ENCODE measurements at regions not wholly inside any gene's neighbourhood (a gene's known extent, or its start where the extent isn't known, plus 50 kb on each side); places are given as distances from the start of the nearest gene placed in this dataset.

GRCh38 chr5:173808079-173808808, 79.9 kb upstream of the CPEB4 start:
- Histone ChIP-seq H3K27ac (no peak overlapping the region), H3K9me3 (no peaks in the 10 kb centered on the region), H3K4me1 (no peaks in the 10 kb centered on the region), H3K4me3 (no peak overlapping the region), H3K27me3 (no peaks in the 10 kb centered on the region), H3K36me3 (no peaks in the 10 kb centered on the region)
- no peak for DNase-seq (ENCODE audit: low spot score)
- TF ChIP-seq, protein P1, sequence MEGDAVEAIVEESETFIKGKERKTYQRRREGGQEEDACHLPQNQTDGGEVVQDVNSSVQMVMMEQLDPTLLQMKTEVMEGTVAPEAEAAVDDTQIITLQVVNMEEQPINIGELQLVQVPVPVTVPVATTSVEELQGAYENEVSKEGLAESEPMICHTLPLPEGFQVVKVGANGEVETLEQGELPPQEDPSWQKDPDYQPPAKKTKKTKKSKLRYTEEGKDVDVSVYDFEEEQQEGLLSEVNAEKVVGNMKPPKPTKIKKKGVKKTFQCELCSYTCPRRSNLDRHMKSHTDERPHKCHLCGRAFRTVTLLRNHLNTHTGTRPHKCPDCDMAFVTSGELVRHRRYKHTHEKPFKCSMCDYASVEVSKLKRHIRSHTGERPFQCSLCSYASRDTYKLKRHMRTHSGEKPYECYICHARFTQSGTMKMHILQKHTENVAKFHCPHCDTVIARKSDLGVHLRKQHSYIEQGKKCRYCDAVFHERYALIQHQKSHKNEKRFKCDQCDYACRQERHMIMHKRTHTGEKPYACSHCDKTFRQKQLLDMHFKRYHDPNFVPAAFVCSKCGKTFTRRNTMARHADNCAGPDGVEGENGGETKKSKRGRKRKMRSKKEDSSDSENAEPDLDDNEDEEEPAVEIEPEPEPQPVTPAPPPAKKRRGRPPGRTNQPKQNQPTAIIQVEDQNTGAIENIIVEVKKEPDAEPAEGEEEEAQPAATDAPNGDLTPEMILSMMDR (IDR thresholded peaks at IDR 0.05): no peak

DNA sequence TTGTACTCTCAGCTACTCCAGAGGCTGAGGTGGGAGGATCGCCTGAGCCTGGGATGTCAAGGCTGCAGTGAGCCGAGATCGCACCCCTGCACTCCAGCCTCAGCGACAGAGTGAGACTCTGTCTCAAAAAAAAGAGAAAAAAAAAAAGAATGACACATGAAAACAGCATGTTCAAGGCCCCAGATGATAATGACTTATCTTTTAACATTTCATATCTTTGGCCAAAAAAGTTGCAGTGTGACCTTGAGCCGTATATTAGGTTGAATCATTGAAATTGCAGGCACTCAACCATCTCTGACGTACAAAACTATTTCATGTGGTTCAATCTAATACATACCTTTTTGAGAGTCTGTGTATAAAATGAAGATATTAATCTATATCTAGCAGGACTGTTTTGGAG, 79.1 kb upstream of the CPEB4 start:
- no peak for DNase-seq (ENCODE audit: low spot score)
- Histone ChIP-seq H3K4me3 (no peak overlapping the region), H3K27me3 (no peaks in the 10 kb centered on the region), H3K4me1 (no peaks in the 10 kb centered on the region), H3K27ac (no peak overlapping the region), H3K36me3 (no peaks in the 10 kb centered on the region), H3K9me3 (no peaks in the 10 kb centered on the region)
- TF ChIP-seq, protein P1 (IDR thresholded peaks at IDR 0.05): no peak

DNA sequence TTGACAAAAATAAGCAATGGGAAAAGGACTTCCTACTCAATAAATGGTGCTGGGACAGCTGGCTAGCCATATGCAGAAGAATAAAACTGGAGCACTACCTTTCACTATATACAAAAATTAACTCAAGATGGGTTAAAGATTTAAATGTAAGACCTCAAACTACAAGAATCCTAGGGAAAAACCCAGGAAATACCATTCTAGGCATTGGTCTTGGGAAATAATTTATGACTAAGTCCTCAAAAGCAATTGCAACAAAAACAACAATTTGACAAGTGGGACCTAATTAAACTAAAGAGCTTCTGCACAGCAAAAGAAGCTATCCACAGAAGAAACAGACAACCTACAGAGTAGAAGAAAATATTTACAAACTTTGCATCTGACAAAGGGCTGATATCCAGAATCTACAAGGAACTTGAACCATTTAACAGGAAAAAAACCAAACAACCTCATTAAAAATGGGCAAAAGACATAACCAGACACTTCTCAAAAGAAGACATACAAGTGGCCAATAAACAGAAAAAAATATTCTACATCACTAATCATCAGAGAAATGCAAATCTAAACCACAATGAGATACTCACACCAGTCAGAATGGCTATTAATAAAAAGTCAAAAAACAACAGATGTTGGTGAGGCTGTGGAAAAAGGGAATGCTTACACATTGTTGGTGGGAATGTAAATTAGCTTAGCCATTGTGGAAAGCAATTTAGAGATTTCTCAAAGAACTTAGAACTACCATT, 75.2 kb upstream of the CPEB4 start:
- H3K4me3 ChIP-seq: no peak overlapping the region
- H3K9me3 ChIP-seq: no peaks in the 10 kb centered on the region
- no peaks in the 10 kb centered on the region for H3K27me3 ChIP-seq
- no peak for DNase-seq (ENCODE audit: low spot score)
- H3K4me1 ChIP-seq: no peaks in the 10 kb centered on the region
- H3K27ac ChIP-seq: no peak overlapping the region
- TF ChIP-seq, protein P1 (IDR thresholded peaks at IDR 0.05): no peak
- no peaks in the 10 kb centered on the region for H3K36me3 ChIP-seq

DNA sequence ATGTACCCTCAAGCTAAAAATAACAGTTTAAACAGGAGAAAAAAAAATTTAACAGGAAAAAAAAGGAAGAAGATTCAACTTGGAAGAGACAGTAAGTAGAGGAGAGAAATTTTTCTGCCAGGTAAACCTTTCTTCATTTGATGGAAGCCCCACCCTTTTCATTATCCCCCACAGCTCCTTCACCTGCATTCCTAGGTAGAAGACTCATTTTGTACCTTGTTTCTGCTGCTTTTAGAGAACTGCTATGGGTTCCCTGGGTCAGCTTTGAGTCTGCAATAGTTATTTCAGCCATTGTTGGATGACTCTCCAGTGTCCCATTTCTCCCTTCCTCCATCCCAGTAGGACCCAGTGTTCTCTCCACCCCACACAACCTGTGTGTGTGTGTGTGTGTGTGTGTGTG, 74.1 kb upstream of the CPEB4 start:
- Histone ChIP-seq H3K4me3 (no peak overlapping the region), H3K9me3 (no peaks in the 10 kb centered on the region)
- TF ChIP-seq, protein P1 (IDR thresholded peaks at IDR 0.05): no peak

GRCh38 chr5:173815571-173815970, 72.6 kb upstream of the CPEB4 start:
- Histone ChIP-seq H3K27me3 (no peaks in the 10 kb centered on the region), H3K9me3 (peaks cover 0 to 8% of the 10 kb centered on the region in 2 donors), H3K4me1 (no peaks in the 10 kb centered on the region), H3K36me3 (no peaks in the 10 kb centered on the region), H3K27ac (no peak overlapping the region), H3K4me3 (no peak overlapping the region)
- DNase-seq (ENCODE audit: low spot score): no peak
- TF ChIP-seq, protein P1 (IDR thresholded peaks at IDR 0.05): no peak

More for the DNA sequence above, 74.1 kb upstream of the CPEB4 start:
- Histone ChIP-seq H3K36me3 (no peaks in the 10 kb centered on the region), H3K27me3 (no peaks in the 10 kb centered on the region), H3K4me1 (no peaks in the 10 kb centered on the region), H3K27ac (no peak overlapping the region)
- DNase-seq (ENCODE audit: low spot score): no peak

All from right atrium auricular region (tissue), 2 donors.